BLaER1 treated with 17β-estradiol and CSF1 and Interleukin-3, amounts not matched to agents 10 nM and 100 nM (cell line): ENCODE measurements at regions not wholly inside any gene's neighbourhood (a gene's known extent, or its start where the extent isn't known, plus 50 kb on each side); places are given as distances from the start of the nearest gene placed in this dataset.

ENCODE experiments used
- H3K27ac ChIP-seq, 11 experiments: shearing (Covaris generic); formaldehyde crosslinking; 2 replicates each; pipeline ENCODE4 v1.8.1; 2022
- H3K27me3 ChIP-seq, 11 experiments: shearing (Covaris generic); formaldehyde crosslinking; 2 replicates each; pipeline ENCODE4 v1.8.1; 2022
- H3K36me3 ChIP-seq, 11 experiments: shearing (Covaris generic); formaldehyde crosslinking; 2 replicates each; pipeline ENCODE4 v1.8.1; 2022
- H3K4me1 ChIP-seq, 10 experiments: shearing (Covaris generic); formaldehyde crosslinking; 2 replicates each; pipeline ENCODE4 v1.8.1; 2022
- H3K4me2 ChIP-seq, 11 experiments: shearing (Covaris generic); formaldehyde crosslinking; 2 replicates each; pipeline ENCODE4 v1.8.1; 2022
- H3K4me3 ChIP-seq, 10 experiments: shearing (Covaris generic); formaldehyde crosslinking; 2 replicates each; pipeline ENCODE4 v1.8.1; 2022
- H3K9ac ChIP-seq, 11 experiments: shearing (Covaris generic); formaldehyde crosslinking; 2 replicates each; pipeline ENCODE4 v1.8.1; 2022
- H3K9me3 ChIP-seq, 11 experiments: shearing (Covaris generic); formaldehyde crosslinking; replicated peaks in 1 of 11; 2 replicates each; pipeline ENCODE4 v1.8.1; 2022
- H4K20me1 ChIP-seq, 11 experiments: shearing (Covaris generic); formaldehyde crosslinking; 2 replicates each; pipeline ENCODE4 v1.8.1; 2022
- Cebpa-rat ChIP-seq, 11 experiments: shearing (Covaris generic); IDR thresholded peaks; 2 replicates each; pipeline ENCODE4 v1.8.1; 2022

GRCh38 chr16:59058250-59058649 is 324.1 kb upstream of the GOT2 start:
- H3K4me2 ChIP-seq = peak overlapping the region in 3 of 11 experiments; percentile 3 to 49 (median 36); a peak in 4 of 22 replicates
- H3K27me3 ChIP-seq = no peaks in the 10 kb centered on the region
- H3K9ac ChIP-seq = no peak overlapping the region
- no peaks in the 10 kb centered on the region for H3K36me3 ChIP-seq
- H3K4me1 ChIP-seq = peaks cover 0 to 15% (median 4%) of the 10 kb centered on the region in 10 experiments; a peak in 10 of 20 replicates
- H3K9me3 ChIP-seq = peaks cover 0 to 18% (median 0%) of the 10 kb centered on the region in 11 experiments; a peak in 6 of 22 replicates
- no peak overlapping the region for H3K4me3 ChIP-seq
- H4K20me1 ChIP-seq = no peaks in the 10 kb centered on the region
- peak overlapping the region in 4 of 11 experiments; percentile 29 to 48 (median 36); a peak in 9 of 22 replicates for H3K27ac ChIP-seq
- TF ChIP-seq Cebpa-rat (IDR thresholded peaks at IDR 0.05) = no peak

DNA sequence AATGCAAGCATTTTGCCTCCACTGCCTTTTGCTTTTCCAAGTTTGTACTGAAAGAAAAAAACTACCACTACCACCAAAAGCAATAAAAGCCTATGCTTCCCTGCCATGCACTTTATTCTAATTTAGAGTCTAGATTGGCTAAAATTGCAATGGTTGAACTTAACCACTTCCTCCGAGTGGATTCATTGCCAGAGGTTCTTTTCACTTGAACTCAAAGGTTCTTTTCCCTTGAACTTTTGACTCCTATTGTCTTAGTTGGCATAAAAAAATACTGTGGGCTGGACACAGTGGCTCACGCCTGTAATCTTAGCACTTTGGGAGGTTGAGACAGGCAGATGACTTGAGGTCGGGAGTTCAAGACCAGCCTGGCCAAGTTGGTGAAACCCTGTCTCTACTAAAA is 319.8 kb upstream of the GOT2 start:
- Histone ChIP-seq H3K4me3 (no peak overlapping the region), H3K27ac (no peak overlapping the region), H3K9me3 (peaks cover 0 to 7% (median 0%) of the 10 kb centered on the region in 11 experiments; a peak in 4 of 22 replicates), H3K9ac (no peak overlapping the region), H4K20me1 (no peaks in the 10 kb centered on the region), H3K36me3 (no peaks in the 10 kb centered on the region), H3K27me3 (no peaks in the 10 kb centered on the region), H3K4me1 (peaks cover 0 to 13% (median 0%) of the 10 kb centered on the region in 10 experiments; a peak in 9 of 20 replicates), H3K4me2 (no peak overlapping the region)
- no peak for TF ChIP-seq Cebpa-rat (IDR thresholded peaks at IDR 0.05)

DNA sequence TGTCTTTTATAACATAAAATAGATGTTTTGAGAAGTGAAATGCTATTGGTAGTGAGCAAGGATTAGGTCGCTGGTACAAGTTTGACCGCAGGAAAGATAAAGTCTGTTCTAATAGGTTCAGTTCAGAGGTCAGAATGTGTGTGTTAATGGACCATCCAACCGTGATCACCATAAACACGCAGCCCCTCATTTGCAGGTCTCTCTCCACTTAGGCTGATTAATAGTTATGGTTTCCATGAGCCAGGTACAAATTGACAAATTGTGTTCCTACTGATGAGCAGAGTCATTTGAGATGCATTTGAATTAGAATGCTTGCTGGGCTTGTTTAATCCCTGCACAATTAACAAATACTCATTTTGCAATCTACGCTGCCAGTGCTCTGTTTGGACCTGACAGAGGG is 318.1 kb upstream of the GOT2 start:
- no peaks in the 10 kb centered on the region for H3K9me3 ChIP-seq
- no peaks in the 10 kb centered on the region for H3K27me3 ChIP-seq
- H3K27ac ChIP-seq = no peak overlapping the region
- TF ChIP-seq Cebpa-rat (IDR thresholded peaks at IDR 0.05) = no peak
- no peak overlapping the region for H3K9ac ChIP-seq
- H3K4me3 ChIP-seq = no peak overlapping the region
- no peaks in the 10 kb centered on the region for H3K36me3 ChIP-seq
- no peaks in the 10 kb centered on the region for H3K4me1 ChIP-seq
- no peak overlapping the region for H3K4me2 ChIP-seq
- H4K20me1 ChIP-seq = no peaks in the 10 kb centered on the region

- no peak for TF ChIP-seq Cebpa-rat (IDR thresholded peaks at IDR 0.05)
- H3K27me3 ChIP-seq = no peaks in the 10 kb centered on the region
- no peaks in the 10 kb centered on the region for H3K4me1 ChIP-seq
- H3K4me2 ChIP-seq = no peak overlapping the region
- H3K27ac ChIP-seq = peak overlapping the region in 1 of 11 experiments; percentile 19; a peak in 1 of 22 replicates
- H4K20me1 ChIP-seq = no peaks in the 10 kb centered on the region
- peaks cover 0 to 13% (median 0%) of the 10 kb centered on the region in 11 experiments; a peak in 1 of 22 replicates for H3K9me3 ChIP-seq
- H3K36me3 ChIP-seq = no peaks in the 10 kb centered on the region
- H3K9ac ChIP-seq = no peak overlapping the region
- H3K4me3 ChIP-seq = no peak overlapping the region
Measured at GRCh38 chr16:59048876-59049275, 314.8 kb upstream of the GOT2 start.

DNA sequence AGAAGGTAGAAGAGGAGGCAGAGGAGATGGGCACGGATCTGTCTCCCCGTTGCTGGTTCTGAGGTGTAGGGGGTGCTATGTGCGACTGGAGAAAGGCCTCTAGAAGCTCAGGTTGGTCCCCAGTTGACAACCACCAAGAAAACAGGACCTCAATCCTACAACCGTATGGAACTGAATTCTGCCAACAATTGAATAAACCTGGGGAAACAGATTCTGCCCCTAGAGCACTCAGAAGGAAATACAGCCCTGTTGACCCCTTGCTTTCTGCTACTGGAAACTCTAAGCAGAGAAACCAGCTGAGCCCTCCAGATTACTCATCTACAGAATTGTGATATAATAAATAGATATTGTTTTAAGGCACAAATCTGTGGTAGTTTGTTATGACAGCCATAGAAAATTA is 313.0 kb upstream of the GOT2 start:
- peaks cover 9 to 14% (median 13%) of the 10 kb centered on the region in 10 experiments for H3K4me1 ChIP-seq
- no peak overlapping the region for H3K9ac ChIP-seq
- H3K4me2 ChIP-seq = no peak overlapping the region
- H3K4me3 ChIP-seq = no peak overlapping the region
- no peaks in the 10 kb centered on the region for H3K36me3 ChIP-seq
- no peaks in the 10 kb centered on the region for H4K20me1 ChIP-seq
- H3K9me3 ChIP-seq = peaks cover 0 to 20% (median 3%) of the 10 kb centered on the region in 11 experiments; a peak in 9 of 22 replicates
- no peak overlapping the region for H3K27ac ChIP-seq
- no peak for TF ChIP-seq Cebpa-rat (IDR thresholded peaks at IDR 0.05)
- H3K27me3 ChIP-seq = no peaks in the 10 kb centered on the region

DNA sequence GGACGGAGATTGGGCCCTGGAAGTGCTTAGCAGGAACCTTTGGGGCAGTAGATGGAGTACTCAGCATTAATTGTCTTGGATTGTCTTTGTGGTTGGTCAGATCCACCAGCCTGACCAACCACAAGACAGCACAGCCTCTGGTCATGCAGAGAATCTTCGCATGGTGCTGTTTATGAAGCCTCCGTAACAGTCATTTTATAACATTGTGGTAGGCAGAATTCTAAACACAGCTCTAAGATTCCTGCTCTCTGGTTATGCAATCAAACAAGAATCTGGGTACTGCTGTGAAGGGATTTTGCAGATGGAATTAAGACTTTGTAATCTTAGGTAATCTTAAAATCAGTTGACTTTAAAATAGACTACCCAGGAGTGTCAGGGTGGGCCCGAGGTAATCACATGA is 312.2 kb upstream of the GOT2 start:
- Histone ChIP-seq H3K4me3 (no peak overlapping the region), H3K27ac (no peak overlapping the region; a peak in 1 of 22 replicates), H3K4me2 (no peak overlapping the region), H3K9ac (no peak overlapping the region), H3K4me1 (peaks cover 16 to 22% (median 20%) of the 10 kb centered on the region in 10 experiments), H3K36me3 (no peaks in the 10 kb centered on the region), H3K27me3 (no peaks in the 10 kb centered on the region), H4K20me1 (no peaks in the 10 kb centered on the region), H3K9me3 (peaks cover 0 to 28% (median 3%) of the 10 kb centered on the region in 11 experiments; a peak in 9 of 22 replicates)
- no peak for TF ChIP-seq Cebpa-rat (IDR thresholded peaks at IDR 0.05)

DNA sequence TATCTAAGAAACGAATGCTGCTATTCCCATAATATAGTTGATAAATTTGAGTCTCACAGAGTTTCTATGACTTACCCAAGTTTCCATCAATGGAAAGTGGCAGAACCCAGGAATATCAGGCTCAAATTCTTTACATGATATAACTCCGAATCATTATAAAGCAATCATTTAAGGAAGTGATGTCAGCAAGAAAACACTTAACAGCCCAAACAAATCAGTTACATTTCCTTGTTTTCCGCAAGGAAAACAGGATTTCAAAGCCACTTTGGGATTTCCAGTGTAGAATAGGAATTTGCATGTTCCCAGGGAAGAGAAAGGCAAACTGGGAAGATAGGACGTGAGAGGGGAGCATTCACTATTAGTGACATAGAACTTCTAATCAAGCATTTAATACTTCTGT is 311.4 kb upstream of the GOT2 start:
- H4K20me1 ChIP-seq = no peaks in the 10 kb centered on the region

DNA sequence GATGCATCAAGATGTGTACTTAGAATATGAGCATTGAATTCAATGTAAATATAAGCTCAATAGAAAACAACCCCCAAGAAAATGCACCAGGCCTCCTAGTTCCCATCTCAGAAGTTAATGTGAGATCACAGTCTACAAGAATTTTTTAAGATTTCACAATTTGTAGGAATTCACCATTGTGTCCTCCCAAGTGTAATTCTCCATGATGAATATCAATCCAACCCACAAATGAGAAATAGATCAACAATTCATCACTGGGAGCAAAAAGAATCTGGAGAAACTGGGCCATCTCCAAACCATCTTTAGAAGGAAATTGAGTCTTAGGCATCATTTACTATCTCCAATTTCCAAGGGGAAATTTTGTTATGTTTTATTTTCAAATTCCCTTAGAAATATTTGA is 310.5 kb upstream of the GOT2 start:
- Histone ChIP-seq H3K4me1 (peaks cover 17 to 29% (median 27%) of the 10 kb centered on the region in 10 experiments), H3K36me3 (no peaks in the 10 kb centered on the region), H3K4me3 (no peak overlapping the region), H3K27me3 (no peaks in the 10 kb centered on the region), H3K9me3 (peaks cover 0 to 30% (median 3%) of the 10 kb centered on the region in 11 experiments; a peak in 9 of 22 replicates), H3K4me2 (no peak overlapping the region), H3K27ac (0 out of 22 replicates have a peak overlapping the region, but pooled peaks of 1 of the 11 experiments have one; percentile 4), H3K9ac (no peak overlapping the region), H4K20me1 (no peaks in the 10 kb centered on the region)
- no peak for TF ChIP-seq Cebpa-rat (IDR thresholded peaks at IDR 0.05)

More for the DNA sequence above, 311.4 kb upstream of the GOT2 start:
- no peak for TF ChIP-seq Cebpa-rat (IDR thresholded peaks at IDR 0.05)
- Histone ChIP-seq H3K4me3 (no peak overlapping the region), H3K27me3 (no peaks in the 10 kb centered on the region), H3K4me2 (no peak overlapping the region), H3K9ac (no peak overlapping the region), H3K27ac (no peak overlapping the region; a peak in 1 of 22 replicates), H3K4me1 (peaks cover 17 to 23% (median 21%) of the 10 kb centered on the region in 10 experiments), H3K9me3 (peaks cover 0 to 30% (median 3%) of the 10 kb centered on the region in 11 experiments; a peak in 9 of 22 replicates), H3K36me3 (no peaks in the 10 kb centered on the region)

DNA sequence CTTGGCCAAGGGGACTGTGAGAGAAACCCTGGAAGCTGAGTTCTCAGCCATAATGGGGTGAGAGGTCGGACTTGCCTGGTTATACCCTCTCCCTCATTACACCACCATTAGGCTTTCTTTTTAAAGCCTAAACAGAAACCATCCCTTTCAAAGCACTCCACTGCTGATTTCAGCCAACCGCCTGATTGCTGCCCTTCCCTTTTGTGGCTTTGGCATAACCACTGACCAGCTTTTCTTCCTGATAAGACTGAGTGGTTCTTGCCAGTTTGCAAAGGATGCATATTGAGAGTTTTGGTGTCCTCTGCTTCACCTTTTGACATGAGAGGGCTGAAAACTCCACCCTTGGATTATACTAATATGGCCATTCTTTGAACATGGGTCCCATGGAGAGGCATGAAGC is 308.2 kb upstream of the GOT2 start:
- Histone ChIP-seq H3K27me3 (no peaks in the 10 kb centered on the region), H3K4me3 (no peak overlapping the region; a peak in 1 of 20 replicates), H3K27ac (peak overlapping the region in 9 of 11 experiments; percentile 24 to 81 (median 66); a peak in 18 of 22 replicates), H3K4me1 (peaks cover 17 to 43% (median 38%) of the 10 kb centered on the region in 10 experiments), H3K4me2 (peak overlapping the region; percentile 41 to 73 (median 60)), H3K9me3 (peaks cover 0 to 30% (median 3%) of the 10 kb centered on the region in 11 experiments; a peak in 9 of 22 replicates), H4K20me1 (no peaks in the 10 kb centered on the region), H3K9ac (peak overlapping the region in 5 of 11 experiments; percentile 4 to 61 (median 22); a peak in 5 of 22 replicates), H3K36me3 (no peaks in the 10 kb centered on the region)
- TF ChIP-seq Cebpa-rat (IDR thresholded peaks at IDR 0.05) = no peak
